ENCODE measurements at regions not wholly inside any gene's neighbourhood (a gene's known extent, or its start where the extent isn't known, plus 50 kb on each side); places are given as distances from the start of the nearest gene placed in this dataset.

DNA sequence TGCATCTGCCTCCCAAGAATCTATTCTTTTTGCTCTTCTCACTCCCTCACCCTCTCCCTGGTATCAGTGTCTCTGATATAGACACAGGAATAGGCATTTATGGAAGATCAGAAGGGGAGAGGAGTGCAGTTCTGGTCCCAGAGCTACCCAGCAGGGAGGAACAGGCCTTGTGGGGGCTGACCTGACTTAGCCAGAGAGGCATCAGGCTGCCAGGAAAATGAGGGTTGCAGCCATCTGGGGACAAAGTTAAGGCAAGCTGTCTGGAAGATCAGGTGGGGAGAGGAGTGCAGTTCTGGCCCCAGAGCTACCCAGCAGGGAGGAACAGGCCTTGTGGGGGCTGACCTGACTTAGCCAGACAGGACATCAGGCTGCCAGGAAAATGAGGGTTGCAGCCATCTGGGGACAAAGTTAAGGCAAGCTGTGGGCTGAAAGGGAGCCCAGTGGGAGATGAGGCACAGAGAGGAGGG lies 69.9 kb upstream of the HK2 start:
- TF ChIP-seq, protein P1, sequence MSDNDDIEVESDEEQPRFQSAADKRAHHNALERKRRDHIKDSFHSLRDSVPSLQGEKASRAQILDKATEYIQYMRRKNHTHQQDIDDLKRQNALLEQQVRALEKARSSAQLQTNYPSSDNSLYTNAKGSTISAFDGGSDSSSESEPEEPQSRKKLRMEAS (IDR thresholded peaks at IDR 0.05; ENCODE audit: low read depth), result no peak
- TF ChIP-seq EP300 (IDR thresholded peaks at IDR 0.05; ENCODE audit: borderline replicate concordance in 1 of 2, low read depth in 1 of 2, low read length in 1 of 2) (no peak), POLR2AphosphoS5 (IDR thresholded peaks at IDR 0.05; ENCODE audit: low read depth, low read length) (no peak), TAF1 (IDR thresholded peaks at IDR 0.05; ENCODE audit: borderline replicate concordance, low read depth, low read length) (no peak), ZBTB33 (IDR thresholded peaks at IDR 0.05; ENCODE audit: borderline replicate concordance, low read depth) (no peak), FOXJ3 (CRISPR knock-in tag; IDR thresholded peaks at IDR 0.05) (no peak), GATA2 (CRISPR knock-in tag; IDR thresholded peaks at IDR 0.05) (no peak), TEAD4 (IDR thresholded peaks at IDR 0.05; ENCODE audit: borderline replicate concordance, insufficient read depth) (no peak), RAD21 (IDR thresholded peaks at IDR 0.05; ENCODE audit: low read length) (no peak), YY1 (IDR thresholded peaks at IDR 0.05; ENCODE audit: low read depth) (no peak), PBX3 (IDR thresholded peaks at IDR 0.05) (no peak), CHD2 (IDR thresholded peaks at IDR 0.05; ENCODE audit: low read length, partially characterized antibody) (no peak)
- TF ChIP-seq, protein P2, sequence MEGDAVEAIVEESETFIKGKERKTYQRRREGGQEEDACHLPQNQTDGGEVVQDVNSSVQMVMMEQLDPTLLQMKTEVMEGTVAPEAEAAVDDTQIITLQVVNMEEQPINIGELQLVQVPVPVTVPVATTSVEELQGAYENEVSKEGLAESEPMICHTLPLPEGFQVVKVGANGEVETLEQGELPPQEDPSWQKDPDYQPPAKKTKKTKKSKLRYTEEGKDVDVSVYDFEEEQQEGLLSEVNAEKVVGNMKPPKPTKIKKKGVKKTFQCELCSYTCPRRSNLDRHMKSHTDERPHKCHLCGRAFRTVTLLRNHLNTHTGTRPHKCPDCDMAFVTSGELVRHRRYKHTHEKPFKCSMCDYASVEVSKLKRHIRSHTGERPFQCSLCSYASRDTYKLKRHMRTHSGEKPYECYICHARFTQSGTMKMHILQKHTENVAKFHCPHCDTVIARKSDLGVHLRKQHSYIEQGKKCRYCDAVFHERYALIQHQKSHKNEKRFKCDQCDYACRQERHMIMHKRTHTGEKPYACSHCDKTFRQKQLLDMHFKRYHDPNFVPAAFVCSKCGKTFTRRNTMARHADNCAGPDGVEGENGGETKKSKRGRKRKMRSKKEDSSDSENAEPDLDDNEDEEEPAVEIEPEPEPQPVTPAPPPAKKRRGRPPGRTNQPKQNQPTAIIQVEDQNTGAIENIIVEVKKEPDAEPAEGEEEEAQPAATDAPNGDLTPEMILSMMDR (IDR thresholded peaks at IDR 0.05), result no peak
- TF ChIP-seq, protein P3, sequence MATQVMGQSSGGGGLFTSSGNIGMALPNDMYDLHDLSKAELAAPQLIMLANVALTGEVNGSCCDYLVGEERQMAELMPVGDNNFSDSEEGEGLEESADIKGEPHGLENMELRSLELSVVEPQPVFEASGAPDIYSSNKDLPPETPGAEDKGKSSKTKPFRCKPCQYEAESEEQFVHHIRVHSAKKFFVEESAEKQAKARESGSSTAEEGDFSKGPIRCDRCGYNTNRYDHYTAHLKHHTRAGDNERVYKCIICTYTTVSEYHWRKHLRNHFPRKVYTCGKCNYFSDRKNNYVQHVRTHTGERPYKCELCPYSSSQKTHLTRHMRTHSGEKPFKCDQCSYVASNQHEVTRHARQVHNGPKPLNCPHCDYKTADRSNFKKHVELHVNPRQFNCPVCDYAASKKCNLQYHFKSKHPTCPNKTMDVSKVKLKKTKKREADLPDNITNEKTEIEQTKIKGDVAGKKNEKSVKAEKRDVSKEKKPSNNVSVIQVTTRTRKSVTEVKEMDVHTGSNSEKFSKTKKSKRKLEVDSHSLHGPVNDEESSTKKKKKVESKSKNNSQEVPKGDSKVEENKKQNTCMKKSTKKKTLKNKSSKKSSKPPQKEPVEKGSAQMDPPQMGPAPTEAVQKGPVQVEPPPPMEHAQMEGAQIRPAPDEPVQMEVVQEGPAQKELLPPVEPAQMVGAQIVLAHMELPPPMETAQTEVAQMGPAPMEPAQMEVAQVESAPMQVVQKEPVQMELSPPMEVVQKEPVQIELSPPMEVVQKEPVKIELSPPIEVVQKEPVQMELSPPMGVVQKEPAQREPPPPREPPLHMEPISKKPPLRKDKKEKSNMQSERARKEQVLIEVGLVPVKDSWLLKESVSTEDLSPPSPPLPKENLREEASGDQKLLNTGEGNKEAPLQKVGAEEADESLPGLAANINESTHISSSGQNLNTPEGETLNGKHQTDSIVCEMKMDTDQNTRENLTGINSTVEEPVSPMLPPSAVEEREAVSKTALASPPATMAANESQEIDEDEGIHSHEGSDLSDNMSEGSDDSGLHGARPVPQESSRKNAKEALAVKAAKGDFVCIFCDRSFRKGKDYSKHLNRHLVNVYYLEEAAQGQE (IDR thresholded peaks at IDR 0.05; ENCODE audit: low read depth, low read length), result no peak

Data from SK-N-SH (cell line).